ENCODE measurements at regions not wholly inside any gene's neighbourhood (a gene's known extent, or its start where the extent isn't known, plus 50 kb on each side); places are given as distances from the start of the nearest gene placed in this dataset.

- DNase-seq (ENCODE audit: low read depth in 1 of 2, low spot score in 1 of 2), result no peak
Observed at GRCh38 chrX:14193547-14193946, 163.9 kb upstream of the GEMIN8 start.

- DNase-seq (ENCODE audit: low read depth in 1 of 2, low spot score in 1 of 2), result no peak
Observed at GRCh38 chrX:14173873-14174272, 144.2 kb upstream of the GEMIN8 start.

- no peak for DNase-seq (ENCODE audit: low read depth in 1 of 2, low spot score in 1 of 2)
Observed at GRCh38 chrX:14164828-14165227, 135.1 kb upstream of the GEMIN8 start.

GRCh38 chrX:14125462-14125861 lies 95.8 kb upstream of the GEMIN8 start:
- DNase-seq (ENCODE audit: low read depth in 1 of 2, low spot score in 1 of 2), result no peak

- no peak for DNase-seq (ENCODE audit: low read depth in 1 of 2, low spot score in 1 of 2)
Observed at GRCh38 chrX:14124562-14124961, 94.9 kb upstream of the GEMIN8 start.

GRCh38 chrX:14095702-14096101 lies 66.0 kb upstream of the GEMIN8 start:
- DNase-seq (ENCODE audit: low read depth in 1 of 2, low spot score in 1 of 2), result peak in 1 of 2 donors; percentile 36

GRCh38 chrX:14094191-14094590 lies 64.5 kb upstream of the GEMIN8 start:
- no peak for DNase-seq (ENCODE audit: low read depth in 1 of 2, low spot score in 1 of 2)

- DNase-seq (ENCODE audit: low read depth in 1 of 2, low spot score in 1 of 2), result no peak
Observed at GRCh38 chrX:14084466-14084865, 54.8 kb upstream of the GEMIN8 start.

GRCh38 chrX:14083783-14084182 lies 54.1 kb upstream of the GEMIN8 start:
- no peak for DNase-seq (ENCODE audit: low read depth in 1 of 2, low spot score in 1 of 2)

GRCh38 chrX:14079891-14080430 lies 50.3 kb upstream of the GEMIN8 start:
- no peak for DNase-seq (ENCODE audit: low read depth in 1 of 2, low spot score in 1 of 2)
